ENCODE measurements at regions not wholly inside any gene's neighbourhood (a gene's known extent, or its start where the extent isn't known, plus 50 kb on each side); places are given as distances from the start of the nearest gene placed in this dataset.

DNA sequence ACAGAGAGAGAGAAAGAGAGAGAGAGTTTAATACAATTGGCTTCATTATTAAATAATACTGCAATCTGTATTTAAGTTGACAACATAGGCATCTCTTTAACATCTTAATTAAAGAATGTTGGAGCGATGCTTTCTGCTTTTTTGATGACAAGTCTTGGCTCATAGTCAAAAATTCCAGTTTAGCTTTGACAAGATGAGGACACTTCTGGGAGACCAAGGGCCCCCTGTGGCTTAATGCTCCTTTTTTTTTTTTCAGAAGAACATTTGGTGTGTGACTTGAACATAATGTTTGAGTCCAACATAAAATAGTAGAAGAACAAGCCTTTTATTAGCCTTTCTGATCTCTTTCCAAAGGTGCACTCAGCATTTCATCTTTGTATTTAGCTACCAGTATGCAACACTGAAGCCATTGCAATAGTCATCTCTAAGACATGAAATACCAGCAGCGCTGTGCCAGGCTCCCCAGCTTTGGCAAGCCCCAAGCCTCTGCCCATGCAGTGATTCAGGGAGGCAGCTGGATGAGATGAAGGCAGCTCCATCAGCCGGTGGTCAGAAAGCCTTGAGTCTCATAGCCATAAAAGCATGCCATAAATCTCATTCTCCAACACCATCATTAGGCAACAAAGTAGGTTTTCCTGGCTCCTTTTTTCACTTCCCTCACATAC is 349.4 kb upstream of the SEMA6D start:
- Histone ChIP-seq H3K79me2 (ENCODE audit: insufficient read depth, low read length) (no peaks in the 10 kb centered on the region), H3K9me3 (ENCODE audit: low read length) (no peaks in the 10 kb centered on the region), H3K4me1 (ENCODE audit: insufficient read depth, low read length, severe bottlenecking) (no peaks in the 10 kb centered on the region), H3K4me2 (ENCODE audit: low read length) (no peak overlapping the region), H3K9me2 (ENCODE audit: low read depth, low read length) (no peaks in the 10 kb centered on the region), H3K4me3 (ENCODE audit: low read depth, low read length, poor library complexity, severe bottlenecking) (no peak overlapping the region), H4K20me1 (ENCODE audit: insufficient read depth, low read length) (no peaks in the 10 kb centered on the region), H3K9ac (ENCODE audit: low read length) (no peak overlapping the region), H3K27me3 (ENCODE audit: insufficient read depth, low read length) (no peaks in the 10 kb centered on the region), H3K27ac (ENCODE audit: low read depth, low read length, poor library complexity, severe bottlenecking) (no peak overlapping the region), H3F3A (ENCODE audit: insufficient read depth, low read length) (no peaks in the 10 kb centered on the region), H3K36me3 (ENCODE audit: insufficient read depth, low read length) (no peaks in the 10 kb centered on the region), H2AFZ (ENCODE audit: low read length) (no peak overlapping the region)
- no peak for TF ChIP-seq EZH2 (IDR thresholded peaks at IDR 0.05; ENCODE audit: borderline replicate concordance, low read length)
- TF ChIP-seq CTCF (IDR thresholded peaks at IDR 0.05; ENCODE audit: low read length), result no peak

DNA sequence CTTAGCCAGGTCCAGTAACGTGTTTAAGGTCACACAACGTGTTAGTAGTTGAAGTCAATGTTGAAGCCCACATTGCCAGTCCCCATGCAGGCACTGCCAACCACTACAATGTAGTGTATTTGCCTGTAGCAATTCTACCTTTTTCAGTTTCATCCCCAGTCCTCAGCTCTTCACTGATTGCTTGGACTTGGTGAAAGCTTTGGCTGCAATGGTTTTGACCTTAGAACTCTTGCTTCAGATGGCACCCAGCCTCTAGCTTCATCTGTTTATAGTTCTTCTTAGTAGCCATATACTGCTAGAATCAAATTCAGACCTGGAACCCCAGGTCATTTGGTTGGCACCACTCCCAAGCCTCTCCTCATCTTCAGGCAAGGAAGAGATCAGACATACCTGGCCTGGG is 345.4 kb upstream of the SEMA6D start:
- no peaks in the 10 kb centered on the region for H3F3A ChIP-seq (ENCODE audit: insufficient read depth, low read length)
- no peaks in the 10 kb centered on the region for H3K4me1 ChIP-seq (ENCODE audit: insufficient read depth, low read length, severe bottlenecking)
- no peaks in the 10 kb centered on the region for H3K36me3 ChIP-seq (ENCODE audit: insufficient read depth, low read length)
- no peak overlapping the region for H3K9ac ChIP-seq (ENCODE audit: low read length)
- H3K9me2 ChIP-seq (ENCODE audit: low read depth, low read length), result no peaks in the 10 kb centered on the region
- TF ChIP-seq CTCF (IDR thresholded peaks at IDR 0.05; ENCODE audit: low read length) (no peak), EZH2 (IDR thresholded peaks at IDR 0.05; ENCODE audit: borderline replicate concordance, low read length) (no peak)
- H3K79me2 ChIP-seq (ENCODE audit: insufficient read depth, low read length), result no peaks in the 10 kb centered on the region
- no peak overlapping the region for H3K4me3 ChIP-seq (ENCODE audit: low read depth, low read length, poor library complexity, severe bottlenecking)
- no peak overlapping the region for H3K4me2 ChIP-seq (ENCODE audit: low read length)
- no peaks in the 10 kb centered on the region for H3K9me3 ChIP-seq (ENCODE audit: low read length)
- no peaks in the 10 kb centered on the region for H4K20me1 ChIP-seq (ENCODE audit: insufficient read depth, low read length)
- H2AFZ ChIP-seq (ENCODE audit: low read length), result no peak overlapping the region
- H3K27me3 ChIP-seq (ENCODE audit: insufficient read depth, low read length), result no peaks in the 10 kb centered on the region
- H3K27ac ChIP-seq (ENCODE audit: low read depth, low read length, poor library complexity, severe bottlenecking), result no peak overlapping the region

GRCh38 chr15:47374222-47374621 is 343.1 kb upstream of the SEMA6D start:
- no peaks in the 10 kb centered on the region for H3K4me1 ChIP-seq (ENCODE audit: insufficient read depth, low read length, severe bottlenecking)

More at GRCh38 chr15:47374222-47374621, 343.1 kb upstream of the SEMA6D start:
- H4K20me1 ChIP-seq (ENCODE audit: insufficient read depth, low read length), result no peaks in the 10 kb centered on the region
- no peaks in the 10 kb centered on the region for H3K27me3 ChIP-seq (ENCODE audit: insufficient read depth, low read length)
- no peaks in the 10 kb centered on the region for H3K36me3 ChIP-seq (ENCODE audit: insufficient read depth, low read length)
- H3K9me2 ChIP-seq (ENCODE audit: low read depth, low read length), result no peaks in the 10 kb centered on the region
- no peak overlapping the region for H3K9ac ChIP-seq (ENCODE audit: low read length)
- H3K27ac ChIP-seq (ENCODE audit: low read depth, low read length, poor library complexity, severe bottlenecking), result no peak overlapping the region
- TF ChIP-seq CTCF (IDR thresholded peaks at IDR 0.05; ENCODE audit: low read length) (peak; percentile 33; the same call in 1 of the 2 replicates), EZH2 (IDR thresholded peaks at IDR 0.05; ENCODE audit: borderline replicate concordance, low read length) (no peak)
- H3K4me3 ChIP-seq (ENCODE audit: low read depth, low read length, poor library complexity, severe bottlenecking), result no peak overlapping the region
- no peaks in the 10 kb centered on the region for H3K79me2 ChIP-seq (ENCODE audit: insufficient read depth, low read length)
- no peaks in the 10 kb centered on the region for H3F3A ChIP-seq (ENCODE audit: insufficient read depth, low read length)
- H2AFZ ChIP-seq (ENCODE audit: low read length), result no peak overlapping the region
- no peaks in the 10 kb centered on the region for H3K9me3 ChIP-seq (ENCODE audit: low read length)
- H3K4me2 ChIP-seq (ENCODE audit: low read length), result no peak overlapping the region
